ENCODE measurements at regions not wholly inside any gene's neighbourhood (a gene's known extent, or its start where the extent isn't known, plus 50 kb on each side); places are given as distances from the start of the nearest gene placed in this dataset.

GRCh38 chr3:147939425-147939824 is 530.3 kb downstream of the ZIC1 start:
- DNase-seq (ENCODE audit: low spot score), result no peak

- no peak for DNase-seq (ENCODE audit: low spot score)
Measured at GRCh38 chr3:147939839-147940238, 530.7 kb downstream of the ZIC1 start.

DNA sequence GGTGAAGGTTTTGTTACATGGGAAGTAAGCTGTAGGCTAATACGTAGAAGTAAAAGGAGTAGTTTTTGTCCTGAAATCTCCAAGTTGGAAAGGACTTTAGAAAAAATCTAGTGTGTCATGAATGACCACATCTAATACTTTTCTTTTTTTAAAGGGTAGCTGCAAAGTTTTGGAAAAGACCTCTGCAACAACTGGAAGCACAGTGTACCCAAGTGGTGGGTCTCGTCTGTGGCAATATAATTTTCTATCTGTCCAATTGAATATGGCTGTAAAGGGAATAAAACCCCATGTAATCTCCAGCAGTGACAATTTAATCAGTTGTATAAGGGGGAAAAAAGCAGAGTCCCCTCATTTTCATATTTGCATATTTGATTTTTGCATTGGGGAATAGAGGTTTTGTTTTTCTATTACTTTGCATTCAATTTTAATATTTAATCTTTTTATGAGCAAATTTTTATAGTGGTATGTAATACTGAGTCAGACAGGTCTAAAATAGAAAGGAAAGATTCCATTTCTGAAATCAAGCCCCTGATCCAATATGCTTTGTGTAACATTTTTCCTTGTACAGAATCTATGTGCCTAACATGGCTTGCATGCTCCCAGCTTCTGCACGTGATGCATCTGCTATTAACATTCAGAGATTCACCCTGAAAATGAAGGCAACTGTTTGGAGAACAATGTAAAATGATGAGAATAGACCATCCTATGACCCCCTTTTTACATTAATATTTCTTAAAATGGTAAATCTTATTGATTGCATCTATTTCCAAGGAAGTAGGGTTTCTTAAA is 531.4 kb downstream of the ZIC1 start:
- no peak for DNase-seq (ENCODE audit: low spot score)

DNA sequence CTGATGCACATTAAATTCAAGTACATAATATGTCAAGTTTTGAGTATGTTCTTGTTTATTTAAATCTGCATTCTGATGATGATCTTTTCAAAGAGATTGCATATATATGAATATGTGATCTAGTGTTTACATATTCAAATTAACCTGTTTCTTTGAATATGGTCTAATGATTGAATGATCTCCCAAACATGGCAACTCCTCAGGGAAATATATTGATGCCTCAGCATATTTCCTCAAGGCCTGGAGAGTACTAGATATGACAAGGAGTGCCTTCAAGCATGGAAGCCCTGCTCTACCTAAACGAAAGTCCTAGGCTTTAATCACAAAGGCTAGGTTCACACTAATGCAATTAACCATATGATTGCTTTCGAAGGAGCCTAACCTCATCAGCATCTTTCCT is 532.8 kb downstream of the ZIC1 start:
- DNase-seq (ENCODE audit: low spot score), result no peak

GRCh38 chr3:147943265-147943945 is 534.2 kb downstream of the ZIC1 start:
- DNase-seq (ENCODE audit: low spot score), result no peak

DNA sequence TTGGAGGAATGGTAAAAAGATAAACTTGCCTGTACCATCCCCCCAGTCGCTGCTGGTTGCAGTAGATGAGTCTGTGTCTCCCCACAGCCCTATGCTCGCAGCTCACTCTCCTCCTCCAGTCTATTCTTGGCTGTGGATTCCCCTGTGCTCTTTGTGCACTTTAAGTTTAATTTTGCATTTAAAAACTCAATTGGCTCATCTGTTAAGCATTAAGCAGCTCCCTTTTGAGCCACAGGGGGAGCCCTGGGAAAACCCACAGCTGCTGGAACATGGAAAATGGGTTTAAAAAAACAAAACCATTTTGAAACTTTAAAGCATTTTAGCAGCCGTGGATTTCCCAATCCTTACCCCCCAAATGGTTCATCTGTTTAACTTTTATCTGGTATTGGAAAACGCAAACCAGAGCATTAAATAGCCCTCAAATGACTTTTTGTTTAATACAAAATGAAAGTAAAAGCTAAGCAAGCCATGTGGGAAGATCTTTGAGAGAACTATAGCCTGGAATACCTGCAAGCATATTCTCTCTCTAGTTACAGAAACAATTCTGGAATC is 536.9 kb downstream of the ZIC1 start:
- DNase-seq (ENCODE audit: low spot score), result no peak

DNA sequence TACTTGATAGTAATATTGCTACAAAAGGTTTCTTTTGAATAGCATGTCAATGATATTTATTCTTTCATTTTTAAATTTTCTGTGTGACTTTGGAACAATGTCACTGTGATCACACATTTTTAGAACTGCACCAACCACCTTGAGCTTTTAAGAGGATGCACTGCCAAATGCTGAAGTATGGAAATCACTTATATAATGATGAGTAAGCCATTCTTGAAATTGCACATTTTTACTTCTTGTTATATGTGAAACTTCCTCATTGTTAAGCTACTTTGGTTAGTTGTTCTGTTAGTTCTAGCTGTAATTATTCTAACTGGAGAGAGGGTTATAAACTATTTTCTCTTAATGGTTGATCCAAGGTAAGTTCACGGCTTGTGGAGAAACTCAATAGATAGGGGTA is 547.5 kb downstream of the ZIC1 start:
- DNase-seq (ENCODE audit: low spot score), result no peak

- DNase-seq (ENCODE audit: low spot score), result no peak
Measured at GRCh38 chr3:147958754-147959153, 549.6 kb downstream of the ZIC1 start.

DNA sequence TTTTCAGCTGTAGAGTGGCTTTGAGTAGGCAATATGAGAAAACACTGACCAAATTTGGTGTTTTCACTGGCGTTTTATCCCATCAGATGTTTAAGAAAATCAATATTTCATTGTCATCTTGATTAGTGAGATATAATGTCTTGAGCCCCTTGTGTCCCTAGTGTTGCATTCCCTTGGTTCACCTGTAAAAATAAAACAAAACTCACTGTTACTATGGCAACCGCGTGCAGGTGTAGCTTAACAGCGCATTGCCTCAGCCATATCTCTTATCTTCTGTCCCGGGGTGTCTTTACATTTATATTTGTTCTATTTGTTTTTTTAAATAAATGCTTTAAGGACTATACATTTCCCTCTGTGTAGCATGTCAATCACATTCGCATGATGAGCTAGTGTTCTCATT is 551.6 kb downstream of the ZIC1 start:
- DNase-seq (ENCODE audit: low spot score), result no peak

DNA sequence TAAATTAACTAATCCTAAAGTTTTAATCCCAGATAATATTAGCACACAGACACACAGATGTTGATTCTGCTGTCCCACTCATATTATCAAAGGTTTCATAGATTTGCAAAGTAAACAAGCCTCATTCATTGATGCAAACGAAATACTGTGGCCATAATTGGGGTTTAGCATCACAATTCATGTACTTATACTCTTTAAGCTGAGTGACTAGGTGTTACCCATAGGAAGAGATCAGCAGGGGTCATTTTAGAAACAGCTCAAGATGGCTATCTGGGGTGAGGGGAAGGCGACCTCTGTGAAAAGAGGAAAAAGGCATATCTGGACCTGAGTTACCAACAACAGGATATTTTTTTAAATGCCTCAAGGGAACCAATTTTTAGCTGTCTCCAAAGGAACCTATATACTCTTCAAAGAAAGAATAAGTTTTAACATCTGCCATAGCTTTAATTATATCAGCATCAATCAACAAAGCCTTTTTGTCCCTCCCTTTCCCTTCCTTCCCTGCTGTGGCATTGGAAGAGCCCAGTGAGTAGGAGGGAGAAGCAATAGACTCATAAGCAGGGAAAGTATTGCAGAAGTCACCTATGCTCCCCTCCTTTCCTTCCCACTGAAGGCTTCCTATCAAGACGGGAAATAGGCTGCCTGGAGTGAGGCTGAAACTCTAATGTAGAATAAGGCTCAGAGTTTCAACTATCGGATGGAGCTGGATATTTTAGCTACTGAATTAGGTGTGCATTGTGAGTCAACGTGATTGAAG is 553.4 kb downstream of the ZIC1 start:
- no peak for DNase-seq (ENCODE audit: low spot score)

- DNase-seq (ENCODE audit: low spot score), result no peak
Measured at GRCh38 chr3:147963711-147964110, 554.5 kb downstream of the ZIC1 start.

DNA sequence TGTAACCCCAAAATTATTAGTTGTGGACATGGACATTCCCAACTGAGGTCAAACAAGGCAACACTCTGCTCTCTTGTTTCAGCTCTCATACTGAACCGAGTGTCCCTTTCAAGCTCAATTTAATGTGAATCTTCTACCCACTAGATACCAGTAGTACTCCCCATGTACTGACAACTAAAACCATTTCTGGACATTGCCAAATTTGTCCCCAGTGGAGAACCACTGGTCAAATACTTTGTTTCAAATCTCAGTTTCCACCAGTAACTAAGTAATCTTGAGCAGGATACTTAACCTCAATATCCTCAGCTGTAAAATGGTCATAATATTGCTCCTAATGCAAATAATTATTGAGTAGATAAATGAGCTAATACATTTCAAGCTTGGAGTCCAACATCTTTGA is 566.0 kb downstream of the ZIC1 start:
- no peak for DNase-seq (ENCODE audit: low spot score)

DNA sequence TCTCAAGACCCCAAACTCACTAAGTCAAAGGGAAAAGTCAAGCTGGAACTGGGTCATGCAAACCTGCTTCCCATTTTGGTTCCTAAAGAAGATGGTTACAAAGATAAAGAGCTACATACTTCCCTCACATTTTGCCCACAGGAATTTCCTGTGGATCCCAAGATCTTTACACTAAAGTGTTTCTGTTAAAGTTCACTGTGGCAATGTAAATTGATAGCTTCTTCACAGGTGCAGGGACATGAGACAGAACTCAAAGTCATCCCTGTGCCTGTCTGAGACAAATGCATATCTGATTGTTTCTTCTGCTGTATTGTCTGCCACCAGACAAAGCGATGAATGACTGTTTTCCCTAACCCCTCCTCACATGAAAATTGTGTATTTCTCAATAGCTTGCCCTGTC is 567.8 kb downstream of the ZIC1 start:
- no peak for DNase-seq (ENCODE audit: low spot score)

DNA sequence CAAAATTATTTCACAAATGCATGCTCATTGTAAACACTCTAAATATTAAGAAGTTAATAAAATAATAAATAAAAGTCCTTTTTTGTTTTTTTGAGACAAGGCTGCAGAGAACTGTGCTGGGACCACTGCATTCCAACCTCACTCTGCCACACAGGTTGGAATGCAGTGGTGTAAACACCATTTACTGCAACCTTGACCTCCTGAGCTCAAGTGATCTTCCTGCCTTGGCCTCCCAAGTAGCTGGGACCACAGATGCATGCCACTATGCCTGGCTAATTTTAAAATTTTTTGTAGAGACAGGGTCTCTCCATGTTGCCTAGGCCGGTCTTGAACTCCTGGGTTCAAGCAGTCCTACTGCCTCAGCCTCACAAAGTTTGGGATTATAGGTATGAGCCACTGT is 578.4 kb downstream of the ZIC1 start:
- no peak for DNase-seq (ENCODE audit: low spot score)

DNA sequence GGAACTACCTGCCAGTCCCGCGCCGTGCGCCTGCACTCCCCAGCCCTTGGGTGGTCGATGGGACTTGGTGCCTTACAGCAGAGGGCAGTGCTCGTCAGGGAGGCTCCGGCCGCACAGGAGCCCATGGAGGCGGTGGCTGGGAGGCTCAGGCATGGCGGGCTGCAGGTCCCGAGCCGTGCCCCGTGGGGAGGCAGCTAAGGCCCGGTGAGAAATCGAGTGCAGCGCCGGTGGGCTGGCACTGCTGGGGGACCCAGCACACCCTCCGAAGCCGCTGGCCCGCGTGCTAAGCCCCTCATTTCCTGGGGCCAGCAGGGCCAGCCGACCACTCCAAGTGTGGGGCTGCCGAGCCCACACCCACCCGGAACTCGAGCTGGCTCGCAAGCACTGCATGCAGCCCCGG is 580.2 kb downstream of the ZIC1 start:
- DNase-seq (ENCODE audit: low spot score), result no peak

GRCh38 chr3:148002705-148003205 is 593.6 kb downstream of the ZIC1 start:
- DNase-seq (ENCODE audit: low spot score), result no peak

GRCh38 chr3:148004331-148004730 is 595.2 kb downstream of the ZIC1 start:
- DNase-seq (ENCODE audit: low spot score), result no peak

DNA sequence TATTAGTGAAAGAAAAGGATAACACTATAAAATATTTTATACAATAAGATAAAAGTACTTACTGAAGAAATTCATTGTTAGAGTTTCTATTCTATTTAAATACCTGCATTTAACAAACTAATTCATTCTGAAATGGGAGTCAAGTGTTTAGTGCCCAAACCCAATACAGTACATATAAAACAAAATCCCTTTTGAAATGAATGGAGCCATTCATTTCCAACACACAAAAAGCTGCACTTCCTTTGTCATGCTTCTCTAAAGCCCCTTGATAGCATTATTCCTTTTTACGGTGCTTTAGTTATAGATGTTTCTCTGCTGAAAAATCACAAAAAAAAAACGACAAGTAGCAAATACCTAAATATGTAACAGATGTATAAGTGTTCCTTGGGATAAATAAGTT is 596.3 kb downstream of the ZIC1 start:
- no peak for DNase-seq (ENCODE audit: low spot score)

- DNase-seq (ENCODE audit: low spot score), result no peak
Measured at GRCh38 chr3:148006508-148006907, 597.3 kb downstream of the ZIC1 start.

GRCh38 chr3:148008591-148008990 is 599.4 kb downstream of the ZIC1 start:
- no peak for DNase-seq (ENCODE audit: low spot score)

DNA sequence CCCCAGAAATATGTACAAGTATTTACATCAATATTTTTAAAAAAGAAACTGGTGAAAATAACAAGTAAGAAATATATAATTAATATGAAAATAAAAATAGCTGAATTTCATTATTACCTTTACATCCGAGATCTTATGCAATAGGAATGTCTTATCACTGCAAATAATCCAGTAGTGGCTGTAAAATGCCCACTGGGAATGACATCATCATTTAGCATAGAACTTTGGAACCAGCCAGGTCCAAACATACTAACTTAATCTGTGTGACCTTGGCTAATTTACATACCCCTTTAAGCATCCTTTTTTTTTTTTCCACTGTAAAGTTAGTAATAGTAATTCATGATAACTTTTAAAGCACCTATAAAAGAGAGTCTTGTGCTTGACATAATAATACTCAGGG is 611.7 kb downstream of the ZIC1 start:
- DNase-seq (ENCODE audit: low spot score), result no peak

DNA sequence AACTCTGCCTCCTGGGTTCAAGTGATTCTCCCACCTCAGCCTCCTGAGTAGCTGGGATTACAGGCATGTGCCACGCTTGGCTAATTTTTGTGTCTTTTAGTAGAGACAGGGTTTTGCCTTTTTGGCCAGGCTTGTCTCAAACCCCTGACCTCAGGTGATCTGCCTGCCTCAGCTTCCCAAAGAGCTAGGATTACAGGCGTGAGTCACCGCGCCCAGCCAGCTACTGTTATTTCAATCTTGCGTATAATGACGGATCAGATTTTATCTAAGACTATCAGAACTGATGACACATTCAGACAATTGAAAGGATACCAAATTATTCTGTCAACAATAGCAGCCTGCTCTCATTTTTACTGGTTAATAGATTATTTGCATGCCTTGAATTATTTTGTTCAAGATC is 612.2 kb downstream of the ZIC1 start:
- no peak for DNase-seq (ENCODE audit: low spot score)

All from ureter (tissue), 1 donor.